ENCODE measurements at regions not wholly inside any gene's neighbourhood (a gene's known extent, or its start where the extent isn't known, plus 50 kb on each side); places are given as distances from the start of the nearest gene placed in this dataset.

DNA sequence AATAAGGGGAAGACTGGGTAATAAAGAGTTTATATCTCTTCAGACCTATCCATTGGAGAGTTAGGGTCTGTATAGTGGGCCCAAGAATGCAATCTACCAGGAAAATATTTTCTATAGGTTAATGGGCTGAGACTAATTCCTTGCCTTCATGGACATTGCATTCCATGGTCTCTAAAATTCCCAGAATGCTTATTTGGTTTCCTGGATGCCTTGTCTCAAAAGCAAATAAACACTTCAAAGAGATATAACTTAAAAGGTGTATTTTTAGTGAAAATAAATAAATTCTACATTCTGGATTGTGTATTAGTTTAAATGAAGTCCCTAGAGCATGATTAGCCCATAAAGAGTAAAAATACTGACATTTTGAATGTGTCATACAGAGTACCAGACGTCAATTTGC, 550.1 kb upstream of the PKN2 start:
- no peaks in the 10 kb centered on the region for H3K27me3 Mint-ChIP-seq
- DNase-seq (no peak), ATAC-seq (ENCODE audit: low read depth in 2 of 2) (no peak)
- peaks cover 0 to 11% (median 3%) of the 10 kb centered on the region in 7 donors for H3K9me3 Mint-ChIP-seq
- Histone ChIP-seq H3K4me1 (ENCODE audit: control insufficient read depth, insufficient read depth, low read length, poor library complexity, severe bottlenecking) (no peaks in the 10 kb centered on the region), H3K27me3 (ENCODE audit: control insufficient read depth, insufficient read depth, low read length) (no peaks in the 10 kb centered on the region), H3K27ac (ENCODE audit: insufficient read depth, low read length, poor library complexity, severe bottlenecking) (no peak overlapping the region), H3K36me3 (ENCODE audit: control insufficient read depth, insufficient read depth, low read length) (no peaks in the 10 kb centered on the region), H3K4me3 (ENCODE audit: low read depth, low read length) (no peak overlapping the region), H3K9me3 (ENCODE audit: control insufficient read depth in 2 of 2, low read length in 2 of 2) (no peaks in the 10 kb centered on the region)
- H3K4me3 Mint-ChIP-seq, result no peak overlapping the region
- no peak overlapping the region for H3K27ac Mint-ChIP-seq
- H3K36me3 Mint-ChIP-seq, result no peaks in the 10 kb centered on the region
- no peaks in the 10 kb centered on the region for H3K4me1 Mint-ChIP-seq

DNA sequence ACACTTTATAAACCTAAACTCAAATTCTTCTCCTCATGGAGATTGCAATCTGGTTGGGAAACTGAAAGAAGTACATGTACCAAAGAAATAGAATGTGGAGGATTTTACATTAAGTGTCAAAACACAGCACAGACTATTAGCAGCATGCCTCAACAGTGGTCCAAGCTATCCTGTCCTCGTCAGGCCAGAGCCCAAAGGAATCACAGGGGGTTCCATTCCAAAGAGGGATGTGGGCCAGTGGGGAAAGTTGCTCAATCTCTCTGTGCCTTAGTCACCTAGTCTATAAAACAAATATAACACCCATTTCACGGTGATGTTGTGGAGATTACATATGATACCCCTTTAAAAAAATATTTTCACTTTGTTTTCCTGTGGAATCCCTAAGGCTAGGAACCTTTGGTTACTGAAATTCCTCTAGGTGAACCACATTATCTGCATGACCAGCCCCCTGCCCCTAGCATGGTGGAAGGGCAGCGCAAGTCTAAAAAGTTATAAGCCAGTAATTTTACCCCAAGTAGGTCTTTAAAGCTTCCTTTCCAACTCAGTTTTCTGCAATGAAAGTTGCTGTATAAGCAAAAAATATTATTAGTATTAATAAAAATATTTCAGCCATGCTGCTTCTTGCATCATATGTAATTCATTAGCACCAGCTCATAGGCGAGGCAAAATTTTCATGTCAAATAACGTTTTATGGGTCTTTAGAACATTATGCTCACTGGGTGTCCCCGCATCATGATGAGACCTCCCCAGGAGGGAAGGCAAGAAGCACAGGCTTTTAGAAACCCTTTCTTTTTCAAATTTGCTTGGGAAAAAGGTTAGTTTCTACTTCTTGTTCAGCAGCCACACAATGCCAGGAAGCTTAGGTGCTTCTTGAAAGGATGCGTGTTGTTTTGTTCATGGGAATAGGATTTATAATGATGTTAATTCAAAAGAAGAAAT, 548.8 kb upstream of the PKN2 start:
- DNase-seq, result no peak
- Histone ChIP-seq H3K27ac (ENCODE audit: insufficient read depth, low read length, poor library complexity, severe bottlenecking) (no peak overlapping the region), H3K27me3 (ENCODE audit: control insufficient read depth, insufficient read depth, low read length) (no peaks in the 10 kb centered on the region), H3K9me3 (ENCODE audit: control insufficient read depth in 2 of 2, low read length in 2 of 2) (no peaks in the 10 kb centered on the region), H3K4me1 (ENCODE audit: control insufficient read depth, insufficient read depth, low read length, poor library complexity, severe bottlenecking) (no peaks in the 10 kb centered on the region), H3K4me3 (ENCODE audit: low read depth, low read length) (no peak overlapping the region), H3K36me3 (ENCODE audit: control insufficient read depth, insufficient read depth, low read length) (no peaks in the 10 kb centered on the region)
- H3K36me3 Mint-ChIP-seq, result no peaks in the 10 kb centered on the region
- peaks cover 0 to 11% (median 3%) of the 10 kb centered on the region in 7 donors for H3K9me3 Mint-ChIP-seq
- no peaks in the 10 kb centered on the region for H3K27me3 Mint-ChIP-seq
- no peaks in the 10 kb centered on the region for H3K4me1 Mint-ChIP-seq
- no peak for ATAC-seq (ENCODE audit: low read depth in 2 of 2)
- H3K27ac Mint-ChIP-seq, result no peak overlapping the region
- no peak overlapping the region for H3K4me3 Mint-ChIP-seq

DNA sequence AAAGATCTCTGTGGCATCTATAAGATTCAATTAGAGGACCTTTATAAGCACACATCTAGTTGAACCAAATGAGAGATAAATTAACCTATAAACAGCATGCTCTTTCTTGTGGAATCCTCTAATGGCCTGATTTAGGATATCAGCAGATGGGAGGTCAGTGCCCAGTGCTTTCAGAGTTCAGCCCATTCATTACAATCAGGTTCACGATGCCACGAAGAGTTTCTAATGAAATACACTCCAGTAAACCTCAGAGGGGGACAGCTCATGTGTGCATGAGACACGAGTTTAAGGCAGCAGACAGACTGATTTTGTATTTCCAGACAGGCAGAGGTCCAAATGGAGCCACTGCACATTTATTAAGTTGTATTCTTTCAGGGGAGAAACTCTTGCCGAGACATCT, 544.4 kb upstream of the PKN2 start:
- H3K36me3 ChIP-seq (ENCODE audit: control insufficient read depth, insufficient read depth, low read length), result no peaks in the 10 kb centered on the region
- H3K9me3 ChIP-seq (ENCODE audit: control insufficient read depth in 2 of 2, low read length in 2 of 2), result no peaks in the 10 kb centered on the region
- Mint-ChIP-seq H3K4me3 (no peak overlapping the region), H3K27ac (no peak overlapping the region), H3K4me1 (no peaks in the 10 kb centered on the region), H3K36me3 (no peaks in the 10 kb centered on the region), H3K27me3 (no peaks in the 10 kb centered on the region), H3K9me3 (peaks cover 0 to 3% (median 0%) of the 10 kb centered on the region in 7 donors)
- H3K4me1 ChIP-seq (ENCODE audit: control insufficient read depth, insufficient read depth, low read length, poor library complexity, severe bottlenecking), result no peaks in the 10 kb centered on the region
- no peak overlapping the region for H3K4me3 ChIP-seq (ENCODE audit: low read depth, low read length)
- no peak overlapping the region for H3K27ac ChIP-seq (ENCODE audit: insufficient read depth, low read length, poor library complexity, severe bottlenecking)
- DNase-seq, result no peak
- H3K27me3 ChIP-seq (ENCODE audit: control insufficient read depth, insufficient read depth, low read length), result no peaks in the 10 kb centered on the region
- ATAC-seq (ENCODE audit: low read depth in 2 of 2), result no peak

GRCh38 chr1:88140325-88140724, 543.7 kb upstream of the PKN2 start:
- Mint-ChIP-seq H3K36me3 (no peaks in the 10 kb centered on the region), H3K9me3 (peaks cover 0 to 3% (median 0%) of the 10 kb centered on the region in 7 donors)
- no peak for ATAC-seq (ENCODE audit: low read depth in 2 of 2)

DNA sequence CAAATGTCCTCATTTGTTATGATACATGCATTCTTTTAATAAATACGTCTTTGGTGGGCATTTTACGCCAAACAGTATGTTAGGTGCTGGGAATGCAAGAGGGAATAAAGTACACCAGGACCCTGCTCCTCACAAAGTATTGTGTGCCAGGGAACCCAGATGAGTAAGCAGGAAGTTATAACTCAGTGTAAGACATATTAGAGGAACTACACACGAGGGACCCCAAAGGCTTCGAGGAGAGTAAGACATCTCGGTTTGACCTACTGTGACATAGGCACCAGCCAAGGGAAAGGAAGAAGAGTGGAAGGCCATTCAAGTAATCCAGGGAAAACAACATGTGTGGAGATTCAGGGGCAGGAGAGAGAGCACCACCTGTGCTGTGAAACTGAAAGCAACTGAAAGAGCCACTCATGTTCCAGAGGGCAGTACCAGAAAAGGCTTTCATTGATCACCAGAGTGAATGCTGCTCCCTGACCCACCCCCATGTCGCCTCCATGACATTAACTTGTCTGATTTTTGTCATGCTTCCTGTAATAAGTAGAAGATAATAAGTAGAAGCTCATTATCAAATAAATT, 542.5 kb upstream of the PKN2 start:
- no peak for ATAC-seq (ENCODE audit: low read depth in 2 of 2)
- Mint-ChIP-seq H3K27me3 (no peaks in the 10 kb centered on the region), H3K4me1 (no peaks in the 10 kb centered on the region), H3K4me3 (peak overlapping the region in 1 of 4 donors; percentile 21), H3K36me3 (no peaks in the 10 kb centered on the region), H3K9me3 (peaks cover 0 to 3% (median 0%) of the 10 kb centered on the region in 7 donors), H3K27ac (no peak overlapping the region)
- Histone ChIP-seq H3K9me3 (ENCODE audit: control insufficient read depth in 2 of 2, low read length in 2 of 2) (no peaks in the 10 kb centered on the region), H3K4me1 (ENCODE audit: control insufficient read depth, insufficient read depth, low read length, poor library complexity, severe bottlenecking) (no peaks in the 10 kb centered on the region), H3K27me3 (ENCODE audit: control insufficient read depth, insufficient read depth, low read length) (no peaks in the 10 kb centered on the region), H3K36me3 (ENCODE audit: control insufficient read depth, insufficient read depth, low read length) (no peaks in the 10 kb centered on the region), H3K4me3 (ENCODE audit: low read depth, low read length) (no peak overlapping the region), H3K27ac (ENCODE audit: insufficient read depth, low read length, poor library complexity, severe bottlenecking) (no peak overlapping the region)
- DNase-seq, result no peak

More at GRCh38 chr1:88140325-88140724, 543.7 kb upstream of the PKN2 start:
- Histone ChIP-seq H3K36me3 (ENCODE audit: control insufficient read depth, insufficient read depth, low read length) (no peaks in the 10 kb centered on the region), H3K4me3 (ENCODE audit: low read depth, low read length) (no peak overlapping the region), H3K27me3 (ENCODE audit: control insufficient read depth, insufficient read depth, low read length) (no peaks in the 10 kb centered on the region), H3K4me1 (ENCODE audit: control insufficient read depth, insufficient read depth, low read length, poor library complexity, severe bottlenecking) (no peaks in the 10 kb centered on the region), H3K9me3 (ENCODE audit: control insufficient read depth in 2 of 2, low read length in 2 of 2) (no peaks in the 10 kb centered on the region), H3K27ac (ENCODE audit: insufficient read depth, low read length, poor library complexity, severe bottlenecking) (no peak overlapping the region)
- Mint-ChIP-seq H3K4me3 (no peak overlapping the region), H3K27me3 (no peaks in the 10 kb centered on the region), H3K27ac (no peak overlapping the region), H3K4me1 (no peaks in the 10 kb centered on the region)
- no peak for DNase-seq

DNA sequence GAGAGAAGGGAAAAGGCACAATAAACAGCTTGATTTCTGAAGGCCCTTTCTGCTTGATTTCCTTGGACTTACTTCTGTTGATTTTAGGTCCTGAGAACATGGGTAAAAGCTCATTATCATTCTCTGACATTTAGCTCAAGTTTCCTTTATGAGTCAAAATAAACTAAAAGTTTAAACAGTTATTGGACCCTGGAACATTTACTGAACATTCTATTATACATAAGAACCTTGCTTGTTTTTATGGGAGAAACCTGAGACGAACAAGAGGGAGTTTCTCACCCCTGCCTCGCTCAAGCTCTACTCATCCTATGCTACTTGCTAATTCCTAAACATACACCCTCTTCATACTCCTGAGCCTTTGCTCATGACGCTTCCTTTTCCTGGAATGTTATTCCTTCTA, 538.3 kb upstream of the PKN2 start:
- H3K4me3 Mint-ChIP-seq, result no peak overlapping the region
- no peaks in the 10 kb centered on the region for H3K36me3 Mint-ChIP-seq
- no peaks in the 10 kb centered on the region for H3K27me3 Mint-ChIP-seq
- Histone ChIP-seq H3K36me3 (ENCODE audit: control insufficient read depth, insufficient read depth, low read length) (no peaks in the 10 kb centered on the region), H3K4me1 (ENCODE audit: control insufficient read depth, insufficient read depth, low read length, poor library complexity, severe bottlenecking) (no peaks in the 10 kb centered on the region), H3K9me3 (ENCODE audit: control insufficient read depth in 2 of 2, low read length in 2 of 2) (no peaks in the 10 kb centered on the region), H3K27ac (ENCODE audit: insufficient read depth, low read length, poor library complexity, severe bottlenecking) (no peak overlapping the region), H3K27me3 (ENCODE audit: control insufficient read depth, insufficient read depth, low read length) (no peaks in the 10 kb centered on the region), H3K4me3 (ENCODE audit: low read depth, low read length) (no peak overlapping the region)
- H3K27ac Mint-ChIP-seq, result no peak overlapping the region
- no peak for DNase-seq
- no peak for ATAC-seq (ENCODE audit: low read depth in 2 of 2)
- H3K4me1 Mint-ChIP-seq, result no peaks in the 10 kb centered on the region
- H3K9me3 Mint-ChIP-seq, result peaks cover 0 to 3% (median 0%) of the 10 kb centered on the region in 7 donors

- no peaks in the 10 kb centered on the region for H3K9me3 ChIP-seq (ENCODE audit: control insufficient read depth in 2 of 2, low read length in 2 of 2)
- H3K4me1 Mint-ChIP-seq, result no peaks in the 10 kb centered on the region
- H3K27me3 ChIP-seq (ENCODE audit: control insufficient read depth, insufficient read depth, low read length), result no peaks in the 10 kb centered on the region
- H3K9me3 Mint-ChIP-seq, result peaks cover 0 to 3% (median 0%) of the 10 kb centered on the region in 7 donors
- no peaks in the 10 kb centered on the region for H3K4me1 ChIP-seq (ENCODE audit: control insufficient read depth, insufficient read depth, low read length, poor library complexity, severe bottlenecking)
- H3K4me3 Mint-ChIP-seq, result no peak overlapping the region
- no peak overlapping the region for H3K27ac ChIP-seq (ENCODE audit: insufficient read depth, low read length, poor library complexity, severe bottlenecking)
- no peaks in the 10 kb centered on the region for H3K36me3 Mint-ChIP-seq
- H3K27ac Mint-ChIP-seq, result no peak overlapping the region
- no peak for DNase-seq
- no peaks in the 10 kb centered on the region for H3K36me3 ChIP-seq (ENCODE audit: control insufficient read depth, insufficient read depth, low read length)
- no peaks in the 10 kb centered on the region for H3K27me3 Mint-ChIP-seq
- no peak for ATAC-seq (ENCODE audit: low read depth in 2 of 2)
- no peak overlapping the region for H3K4me3 ChIP-seq (ENCODE audit: low read depth, low read length)
These were observed 534.4 kb upstream of the PKN2 start for GRCh38 chr1:88149686-88150085.

DNA sequence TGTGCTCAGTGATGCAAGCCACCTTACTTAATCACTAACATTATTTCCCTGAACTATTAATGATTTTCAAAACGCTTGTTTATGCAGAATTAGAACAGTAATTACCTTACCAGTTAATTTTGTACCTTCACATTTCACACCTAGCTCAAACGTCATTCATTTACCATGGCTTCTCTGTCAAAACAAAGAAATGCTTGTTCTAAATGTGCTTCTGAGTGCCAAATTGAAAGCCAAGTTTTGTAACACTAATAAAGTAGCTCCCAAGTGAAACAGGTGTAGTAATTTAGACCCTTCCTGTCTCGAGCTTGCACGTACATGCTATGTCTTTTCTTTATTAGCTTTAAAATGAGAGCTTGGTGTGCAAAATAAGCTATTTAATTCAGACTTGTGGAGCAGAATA, 533.7 kb upstream of the PKN2 start:
- ATAC-seq (ENCODE audit: low read depth in 2 of 2) (no peak), DNase-seq (no peak)
- Histone ChIP-seq H3K36me3 (ENCODE audit: control insufficient read depth, insufficient read depth, low read length) (no peaks in the 10 kb centered on the region), H3K4me1 (ENCODE audit: control insufficient read depth, insufficient read depth, low read length, poor library complexity, severe bottlenecking) (no peaks in the 10 kb centered on the region), H3K9me3 (ENCODE audit: control insufficient read depth in 2 of 2, low read length in 2 of 2) (no peaks in the 10 kb centered on the region), H3K27ac (ENCODE audit: insufficient read depth, low read length, poor library complexity, severe bottlenecking) (no peak overlapping the region), H3K27me3 (ENCODE audit: control insufficient read depth, insufficient read depth, low read length) (no peaks in the 10 kb centered on the region), H3K4me3 (ENCODE audit: low read depth, low read length) (no peak overlapping the region)
- peaks cover 0 to 7% (median 0%) of the 10 kb centered on the region in 7 donors for H3K9me3 Mint-ChIP-seq
- H3K4me1 Mint-ChIP-seq, result no peaks in the 10 kb centered on the region
- no peaks in the 10 kb centered on the region for H3K36me3 Mint-ChIP-seq
- no peak overlapping the region for H3K4me3 Mint-ChIP-seq
- H3K27ac Mint-ChIP-seq, result no peak overlapping the region
- H3K27me3 Mint-ChIP-seq, result no peaks in the 10 kb centered on the region

Measured in CD4-positive, CD25-positive, alpha-beta regulatory T cell (primary cell).